Mesothelial cell of epicardium (in vitro differentiated cells): ENCODE measurements at regions not wholly inside any gene's neighbourhood (a gene's known extent, or its start where the extent isn't known, plus 50 kb on each side); places are given as distances from the start of the nearest gene placed in this dataset.

Experiments
- DNase-seq, 2 experiments: peaks; one replicate each; pipeline ENCODE4 v3.0.0; 2021; ENCODE audit warnings: low spot score in 2 of 2; ENCODE audit not compliant: unreplicated experiment in 2 of 2
- H3K27ac Mint-ChIP-seq: 2 replicates; pipeline ENCODE4 v1.8.0; 2021; ENCODE audit warnings: mixed read lengths
- H3K27me3 Mint-ChIP-seq: 2 replicates; pipeline ENCODE4 v1.8.0; 2021; ENCODE audit warnings: low read depth, mixed read lengths
- H3K36me3 Mint-ChIP-seq: 2 replicates; pipeline ENCODE4 v1.8.0; 2021; ENCODE audit warnings: mixed read lengths
- H3K4me1 Mint-ChIP-seq: 2 replicates; pipeline ENCODE4 v1.8.0; 2021; ENCODE audit warnings: mixed read lengths
- H3K4me3 Mint-ChIP-seq: 2 replicates; pipeline ENCODE4 v1.8.0; 2021; ENCODE audit warnings: mild to moderate bottlenecking, moderate library complexity, mixed read lengths
- H3K9me3 Mint-ChIP-seq: 2 replicates; pipeline ENCODE4 v1.8.0; 2021; ENCODE audit warnings: mixed read lengths
- CTCF ChIP-seq: fragments of 200-600 bp; sonication (generic); IDR thresholded peaks from one replicate; pipeline ENCODE4 v1.5.0; 2021; ENCODE audit warnings: antibody characterized with exemption; ENCODE audit not compliant: unreplicated experiment

GRCh38 chr15:47371939-47372338 is 345.4 kb upstream of the SEMA6D start:
- Mint-ChIP-seq H3K4me3 (no peak overlapping the region), H3K27ac (no peak overlapping the region), H3K36me3 (no peaks in the 10 kb centered on the region), H3K9me3 (no peaks in the 10 kb centered on the region), H3K27me3 (no peaks in the 10 kb centered on the region), H3K4me1 (peaks cover 10% of the 10 kb centered on the region)
- DNase-seq, result no peak
- TF ChIP-seq CTCF, result no peak

- H3K4me3 Mint-ChIP-seq, result no peak overlapping the region
- no peak for TF ChIP-seq CTCF
Measured at GRCh38 chr15:47374222-47374621, 343.1 kb upstream of the SEMA6D start.

GRCh38 chr15:47376190-47376589 is 341.1 kb upstream of the SEMA6D start:
- Mint-ChIP-seq H3K27ac (no peak overlapping the region), H3K4me1 (peaks cover 9% of the 10 kb centered on the region), H3K27me3 (no peaks in the 10 kb centered on the region), H3K36me3 (no peaks in the 10 kb centered on the region), H3K4me3 (no peak overlapping the region), H3K9me3 (no peaks in the 10 kb centered on the region)
- DNase-seq, result no peak
- no peak for TF ChIP-seq CTCF

More at GRCh38 chr15:47374222-47374621, 343.1 kb upstream of the SEMA6D start:
- no peak overlapping the region for H3K27ac Mint-ChIP-seq
- peaks cover 9% of the 10 kb centered on the region for H3K4me1 Mint-ChIP-seq
- no peak for DNase-seq
- H3K36me3 Mint-ChIP-seq, result no peaks in the 10 kb centered on the region
- no peaks in the 10 kb centered on the region for H3K27me3 Mint-ChIP-seq
- H3K9me3 Mint-ChIP-seq, result no peaks in the 10 kb centered on the region

GRCh38 chr15:47377465-47377864 is 339.8 kb upstream of the SEMA6D start:
- Mint-ChIP-seq H3K4me3 (no peak overlapping the region), H3K9me3 (no peaks in the 10 kb centered on the region), H3K27ac (no peak overlapping the region), H3K27me3 (no peaks in the 10 kb centered on the region), H3K36me3 (no peaks in the 10 kb centered on the region), H3K4me1 (peaks cover 9% of the 10 kb centered on the region)
- TF ChIP-seq CTCF, result no peak
- DNase-seq, result no peak

GRCh38 chr15:47378527-47378926 is 338.8 kb upstream of the SEMA6D start:
- H3K27me3 Mint-ChIP-seq, result no peaks in the 10 kb centered on the region
- H3K4me3 Mint-ChIP-seq, result no peak overlapping the region
- no peak for DNase-seq
- H3K36me3 Mint-ChIP-seq, result no peaks in the 10 kb centered on the region
- H3K4me1 Mint-ChIP-seq, result peaks cover 9% of the 10 kb centered on the region
- H3K9me3 Mint-ChIP-seq, result no peaks in the 10 kb centered on the region
- no peak overlapping the region for H3K27ac Mint-ChIP-seq
- no peak for TF ChIP-seq CTCF

GRCh38 chr15:47383102-47383501 is 334.2 kb upstream of the SEMA6D start:
- Mint-ChIP-seq H3K9me3 (no peaks in the 10 kb centered on the region), H3K4me3 (no peak overlapping the region), H3K27ac (no peak overlapping the region), H3K27me3 (no peaks in the 10 kb centered on the region), H3K4me1 (peaks cover 15% of the 10 kb centered on the region), H3K36me3 (no peaks in the 10 kb centered on the region)
- no peak for TF ChIP-seq CTCF
- DNase-seq, result no peak
